ENCODE measurements at regions not wholly inside any gene's neighbourhood (a gene's known extent, or its start where the extent isn't known, plus 50 kb on each side); places are given as distances from the start of the nearest gene placed in this dataset.

DNA sequence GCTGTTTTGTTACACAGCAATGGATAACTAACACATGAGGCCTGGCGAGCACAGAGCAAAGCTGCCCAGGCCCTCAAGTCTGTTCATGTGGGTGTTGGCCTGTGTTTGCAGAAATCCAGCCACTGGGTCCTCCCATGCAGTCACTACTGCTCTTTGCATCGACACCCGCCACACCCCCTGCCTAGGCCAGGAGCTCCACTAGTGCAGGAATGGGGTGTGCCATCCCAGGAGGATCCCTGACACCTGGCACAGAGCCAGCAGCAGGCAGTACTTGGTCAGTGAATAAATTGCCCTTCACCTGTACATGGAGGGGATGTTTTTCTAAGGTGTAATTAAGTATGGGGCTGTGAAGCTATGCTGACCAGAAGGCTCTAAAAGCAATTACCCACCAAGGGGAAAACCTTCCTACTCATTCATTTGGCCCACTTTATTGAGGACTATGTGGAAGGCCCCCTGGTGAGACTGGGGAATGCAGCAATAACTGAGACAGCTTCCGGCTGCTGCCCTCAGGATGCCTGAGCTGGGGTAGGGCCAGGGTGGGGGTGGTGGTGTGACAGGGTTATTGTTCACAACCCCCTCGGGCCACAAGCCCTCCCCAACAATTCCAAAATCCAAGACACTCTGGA, 160.8 kb downstream of the CRYBB2 start:
- DNase-seq (ENCODE audit: low read depth, low spot score), result no peak
- TF ChIP-seq FOXP2 (optimal IDR thresholded peaks at IDR 0.05; ENCODE audit: control extremely low read depth, extremely low read length, insufficient read depth) (no peak), POLR2AphosphoS5 (IDR thresholded peaks at IDR 0.05; ENCODE audit: borderline replicate concordance, low read depth, low read length) (no peak), EZH2 (IDR thresholded peaks at IDR 0.05) (no peak)

DNA sequence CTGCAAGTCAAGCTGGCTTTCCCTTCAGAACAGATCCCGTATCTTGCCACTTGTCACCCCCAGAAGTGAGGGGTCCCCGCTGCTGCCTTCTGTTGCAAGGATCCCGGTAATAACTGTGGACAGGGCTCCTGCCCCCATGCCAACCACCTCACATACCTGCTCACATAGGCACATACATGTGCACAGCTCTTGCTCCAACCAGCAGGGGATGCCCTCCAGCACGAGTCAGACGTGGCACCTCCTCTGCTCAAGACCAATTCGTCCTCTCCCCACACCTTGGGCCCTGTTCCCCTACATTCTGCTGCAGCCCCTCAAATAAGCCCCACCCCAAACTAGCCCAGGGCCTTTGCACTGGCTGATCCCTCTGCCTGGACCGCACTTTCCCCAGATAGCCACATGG, 163.3 kb downstream of the CRYBB2 start:
- H3K4me3 ChIP-seq, result no peak overlapping the region
- H3K27ac ChIP-seq, result no peak overlapping the region
- no peak overlapping the region for H3K9ac ChIP-seq (ENCODE audit: insufficient read length)
- TF ChIP-seq EZH2 (IDR thresholded peaks at IDR 0.05) (no peak), POLR2AphosphoS5 (IDR thresholded peaks at IDR 0.05; ENCODE audit: borderline replicate concordance, low read depth, low read length) (no peak), FOXP2 (optimal IDR thresholded peaks at IDR 0.05; ENCODE audit: control extremely low read depth, extremely low read length, insufficient read depth) (no peak)
- H3K9me3 ChIP-seq (ENCODE audit: low read depth, low read length), result no peaks in the 10 kb centered on the region
- DNase-seq (ENCODE audit: low read depth, low spot score), result no peak
- H3K36me3 ChIP-seq (ENCODE audit: insufficient read depth, low read length), result peaks cover 32% of the 10 kb centered on the region

More for the DNA sequence above, 160.8 kb downstream of the CRYBB2 start:
- Histone ChIP-seq H3K9me3 (ENCODE audit: low read depth, low read length) (no peaks in the 10 kb centered on the region), H3K27ac (no peak overlapping the region), H3K36me3 (ENCODE audit: insufficient read depth, low read length) (peaks cover 34% of the 10 kb centered on the region), H3K4me3 (no peak overlapping the region), H3K9ac (ENCODE audit: insufficient read length) (no peak overlapping the region)

DNA sequence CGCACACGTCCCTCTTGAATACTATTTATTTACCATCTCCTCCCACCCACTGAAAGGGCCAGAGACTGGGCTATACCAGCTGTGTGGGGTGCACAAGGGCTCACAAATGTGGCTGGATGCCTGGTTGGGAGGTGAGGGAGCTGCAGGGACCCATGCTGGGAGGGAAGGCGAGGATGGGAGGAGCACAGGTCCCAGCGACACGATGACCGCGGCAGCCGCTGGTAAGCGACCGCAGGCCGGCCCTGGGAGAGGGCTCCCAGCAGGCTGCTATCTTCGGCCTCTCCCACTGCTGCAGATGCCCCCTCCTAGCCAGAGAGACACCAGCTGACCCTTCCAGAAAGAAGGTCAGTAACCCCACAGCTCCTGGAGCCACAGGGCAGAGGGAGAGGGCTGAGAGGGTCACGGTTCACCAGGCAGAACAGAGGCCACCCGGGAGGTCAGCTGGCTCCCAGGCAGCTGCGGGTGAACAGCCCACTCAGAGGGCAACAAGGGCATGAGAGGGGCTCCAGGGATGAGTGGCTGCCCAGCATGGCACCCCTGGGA, 163.9 kb downstream of the CRYBB2 start:
- H3K27ac ChIP-seq, result no peak overlapping the region
- no peak for DNase-seq (ENCODE audit: low read depth, low spot score)
- peaks cover 29% of the 10 kb centered on the region for H3K36me3 ChIP-seq (ENCODE audit: insufficient read depth, low read length)
- no peak for TF ChIP-seq EZH2 (IDR thresholded peaks at IDR 0.05)
- no peak for TF ChIP-seq FOXP2 (optimal IDR thresholded peaks at IDR 0.05; ENCODE audit: control extremely low read depth, extremely low read length, insufficient read depth)
- no peak for TF ChIP-seq POLR2AphosphoS5 (IDR thresholded peaks at IDR 0.05; ENCODE audit: borderline replicate concordance, low read depth, low read length)
- no peak overlapping the region for H3K9ac ChIP-seq (ENCODE audit: insufficient read length)
- no peaks in the 10 kb centered on the region for H3K9me3 ChIP-seq (ENCODE audit: low read depth, low read length)
- H3K4me3 ChIP-seq, result no peak overlapping the region

DNA sequence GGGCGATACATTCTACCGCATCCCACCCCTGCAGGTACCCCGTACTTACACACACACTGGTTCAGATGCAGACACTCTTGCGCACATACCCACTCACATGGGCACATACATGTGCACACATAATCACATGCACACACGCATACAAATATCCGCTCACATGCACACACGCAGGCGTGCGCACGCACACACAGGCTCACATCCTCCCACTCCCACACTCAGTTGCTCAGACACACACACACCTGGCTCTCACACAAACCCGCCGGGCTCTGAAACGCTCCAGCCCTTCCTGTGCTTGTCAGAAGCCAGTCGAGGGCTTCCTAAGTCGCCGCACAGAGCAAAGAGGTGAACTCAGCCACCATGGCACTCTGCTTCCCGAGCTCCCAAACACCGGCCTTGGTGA, 164.5 kb downstream of the CRYBB2 start:
- no peak overlapping the region for H3K9ac ChIP-seq (ENCODE audit: insufficient read length)
- H3K27ac ChIP-seq, result no peak overlapping the region
- H3K9me3 ChIP-seq (ENCODE audit: low read depth, low read length), result no peaks in the 10 kb centered on the region
- no peak for DNase-seq (ENCODE audit: low read depth, low spot score)
- H3K36me3 ChIP-seq (ENCODE audit: insufficient read depth, low read length), result peaks cover 24% of the 10 kb centered on the region
- no peak overlapping the region for H3K4me3 ChIP-seq
- TF ChIP-seq EZH2 (IDR thresholded peaks at IDR 0.05) (no peak), FOXP2 (optimal IDR thresholded peaks at IDR 0.05; ENCODE audit: control extremely low read depth, extremely low read length, insufficient read depth) (no peak), POLR2AphosphoS5 (IDR thresholded peaks at IDR 0.05; ENCODE audit: borderline replicate concordance, low read depth, low read length) (no peak)

DNA sequence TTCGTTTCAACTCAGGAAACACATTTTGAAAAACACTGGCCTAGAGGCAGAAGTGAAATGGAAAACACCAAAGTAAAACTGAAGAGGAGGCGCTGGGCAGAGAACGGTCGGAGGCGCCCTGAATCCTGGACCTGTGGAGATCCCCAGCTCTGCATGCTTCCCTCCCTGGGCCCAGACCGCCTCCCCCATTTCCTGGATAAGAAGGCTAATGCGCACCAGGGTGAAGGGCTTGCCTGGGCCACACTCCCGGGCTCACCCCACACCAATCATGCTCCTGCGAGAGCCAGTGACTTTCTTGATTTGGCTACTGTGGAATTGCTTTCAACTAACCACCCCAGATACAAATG, 167.1 kb downstream of the CRYBB2 start:
- Histone ChIP-seq H3K4me3 (no peak overlapping the region), H3K36me3 (ENCODE audit: insufficient read depth, low read length) (no peaks in the 10 kb centered on the region; the same call in 1 of the 2 replicates), H3K9ac (ENCODE audit: insufficient read length) (no peak overlapping the region), H3K27ac (no peak overlapping the region), H3K9me3 (ENCODE audit: low read depth, low read length) (no peaks in the 10 kb centered on the region)
- no peak for DNase-seq (ENCODE audit: low read depth, low spot score)
- no peak for TF ChIP-seq POLR2AphosphoS5 (IDR thresholded peaks at IDR 0.05; ENCODE audit: borderline replicate concordance, low read depth, low read length)
- TF ChIP-seq EZH2 (IDR thresholded peaks at IDR 0.05), result no peak
- TF ChIP-seq FOXP2 (optimal IDR thresholded peaks at IDR 0.05; ENCODE audit: control extremely low read depth, extremely low read length, insufficient read depth), result no peak

GRCh38 chr22:25388415-25388814, 169.0 kb downstream of the CRYBB2 start:
- no peak overlapping the region for H3K27ac ChIP-seq
- TF ChIP-seq EZH2 (IDR thresholded peaks at IDR 0.05), result no peak
- TF ChIP-seq FOXP2 (optimal IDR thresholded peaks at IDR 0.05; ENCODE audit: control extremely low read depth, extremely low read length, insufficient read depth), result no peak
- TF ChIP-seq POLR2AphosphoS5 (IDR thresholded peaks at IDR 0.05; ENCODE audit: borderline replicate concordance, low read depth, low read length), result no peak
- H3K9me3 ChIP-seq (ENCODE audit: low read depth, low read length), result no peaks in the 10 kb centered on the region
- no peak overlapping the region for H3K9ac ChIP-seq (ENCODE audit: insufficient read length)
- no peak overlapping the region for H3K4me3 ChIP-seq
- no peak for DNase-seq (ENCODE audit: low read depth, low spot score)
- no peaks in the 10 kb centered on the region for H3K36me3 ChIP-seq (ENCODE audit: insufficient read depth, low read length)

- Histone ChIP-seq H3K9ac (ENCODE audit: insufficient read length) (no peak overlapping the region), H3K27ac (no peak overlapping the region), H3K4me3 (no peak overlapping the region), H3K9me3 (ENCODE audit: low read depth, low read length) (no peaks in the 10 kb centered on the region), H3K36me3 (ENCODE audit: insufficient read depth, low read length) (no peaks in the 10 kb centered on the region)
- DNase-seq (ENCODE audit: low read depth, low spot score), result no peak
- TF ChIP-seq EZH2 (IDR thresholded peaks at IDR 0.05) (no peak), FOXP2 (optimal IDR thresholded peaks at IDR 0.05; ENCODE audit: control extremely low read depth, extremely low read length, insufficient read depth) (no peak), POLR2AphosphoS5 (IDR thresholded peaks at IDR 0.05; ENCODE audit: borderline replicate concordance, low read depth, low read length) (no peak)
Observed at GRCh38 chr22:25388866-25389540, 169.6 kb downstream of the CRYBB2 start.

GRCh38 chr22:25389541-25389919, 170.1 kb downstream of the CRYBB2 start:
- Histone ChIP-seq H3K9me3 (ENCODE audit: low read depth, low read length) (no peaks in the 10 kb centered on the region), H3K36me3 (ENCODE audit: insufficient read depth, low read length) (no peaks in the 10 kb centered on the region), H3K9ac (ENCODE audit: insufficient read length) (no peak overlapping the region), H3K4me3 (no peak overlapping the region), H3K27ac (no peak overlapping the region)
- DNase-seq (ENCODE audit: low read depth, low spot score), result no peak
- TF ChIP-seq POLR2AphosphoS5 (IDR thresholded peaks at IDR 0.05; ENCODE audit: borderline replicate concordance, low read depth, low read length) (no peak), EZH2 (IDR thresholded peaks at IDR 0.05) (no peak), FOXP2 (optimal IDR thresholded peaks at IDR 0.05; ENCODE audit: control extremely low read depth, extremely low read length, insufficient read depth) (no peak)
